Ovary (tissue), 3 donors: ENCODE measurements at regions not wholly inside any gene's neighbourhood (a gene's known extent, or its start where the extent isn't known, plus 50 kb on each side); places are given as distances from the start of the nearest gene placed in this dataset.

ENCODE experiments used
- CTCF ChIP-seq, 3 donors: fragments of 450-650 bp in 2 of 3; fragments of 200-600 bp in 1 of 3; IDR thresholded peaks; one replicate each; pipeline versions ENCODE4 v1.5.1 to v1.8.0; 2016 to 2022; ENCODE audit warnings: antibody characterized with exemption in 3 of 3, mild to moderate bottlenecking in 1 of 3
- POLR2A ChIP-seq: fragments of 450-650 bp; IDR thresholded peaks from one replicate; pipeline ENCODE4 v1.6.1; 2017; ENCODE audit warnings: antibody characterized with exemption, mild to moderate bottlenecking, moderate library complexity
- donor health status: DM: no; HTN: no; CAD: no.

- TF ChIP-seq CTCF (IDR thresholded peaks at IDR 0.05) (no peak), POLR2A (no peak)
These were observed 290.9 kb downstream of the CDK5RAP2 start for GRCh38 chr9:120289098-120289497.
